ENCODE measurements at regions not wholly inside any gene's neighbourhood (a gene's known extent, or its start where the extent isn't known, plus 50 kb on each side); places are given as distances from the start of the nearest gene placed in this dataset.

- FAIRE-seq = no peak
Observed at GRCh38 chr3:182702216-182702615, 91.1 kb upstream of the ATP11B start.

GRCh38 chr3:182703233-182703632, 90.1 kb upstream of the ATP11B start:
- no peak for FAIRE-seq

- no peak for FAIRE-seq
Observed at GRCh38 chr3:182704926-182705325, 88.4 kb upstream of the ATP11B start.

DNA sequence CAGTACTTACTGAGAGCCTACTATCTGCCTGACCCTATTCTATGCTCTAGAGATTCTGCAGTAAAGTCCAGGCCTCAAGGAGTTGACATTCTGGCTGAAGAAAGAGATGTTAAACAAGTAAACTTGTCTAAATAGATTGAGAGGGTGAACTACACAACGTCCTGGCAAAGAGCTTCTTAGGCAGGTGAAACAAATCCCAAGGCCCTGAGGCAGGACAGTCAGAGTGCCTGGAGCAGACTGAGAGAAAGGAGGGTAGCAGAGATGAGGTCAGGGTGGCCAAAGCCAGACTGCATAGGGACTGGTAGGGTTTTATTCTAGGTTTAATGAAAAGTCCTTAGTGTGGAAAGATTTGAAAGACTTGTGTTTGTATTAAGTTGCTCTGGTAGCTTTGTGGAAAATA, 84.5 kb upstream of the ATP11B start:
- FAIRE-seq = no peak

DNA sequence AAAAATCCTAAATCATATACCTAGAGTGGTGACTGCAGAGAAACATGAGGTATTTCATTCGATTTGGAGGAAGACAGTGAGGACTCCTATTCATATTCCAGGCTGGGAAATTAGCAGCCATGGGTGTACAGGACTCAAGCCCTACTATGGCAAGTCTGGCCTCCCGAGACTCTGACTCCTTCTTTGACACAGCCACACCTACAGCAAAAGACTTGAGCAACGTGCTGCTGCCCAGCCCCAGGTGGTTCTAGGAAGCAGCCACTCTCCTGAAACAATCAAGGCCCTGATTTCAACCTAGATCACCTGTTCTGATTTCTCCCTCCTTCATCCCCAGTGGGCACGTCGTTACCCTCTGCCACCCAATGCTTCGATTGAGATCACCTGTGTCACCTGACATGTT, 84.0 kb upstream of the ATP11B start:
- FAIRE-seq = no peak

DNA sequence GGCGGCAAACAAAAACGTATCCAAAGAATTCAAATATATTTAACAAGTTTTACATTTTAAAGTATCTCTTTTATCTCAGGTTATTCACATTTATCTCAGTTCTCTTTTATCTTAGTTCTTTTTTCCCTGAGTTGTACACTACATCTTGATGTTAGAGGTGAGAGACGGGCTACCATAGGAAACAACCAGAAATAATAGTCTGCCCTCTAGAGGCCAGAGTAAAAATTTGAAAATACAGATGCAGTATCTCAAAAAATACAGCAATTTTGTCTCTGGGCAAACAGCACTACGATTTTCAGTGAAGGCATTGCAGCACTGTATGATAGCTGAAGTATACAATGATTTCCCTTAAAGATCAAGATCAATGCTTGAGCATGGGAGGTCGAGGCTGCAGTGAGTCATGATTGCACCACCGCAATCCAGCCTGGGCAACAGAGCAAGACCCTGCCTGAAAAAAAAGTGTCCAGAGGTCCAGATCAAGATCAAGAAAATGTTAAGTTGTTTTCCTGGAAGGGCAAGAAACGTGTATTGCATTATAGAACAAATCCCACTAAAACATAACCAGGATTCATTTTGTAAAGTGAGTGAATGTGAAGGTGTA, 82.6 kb upstream of the ATP11B start:
- peak; percentile 45 for FAIRE-seq

DNA sequence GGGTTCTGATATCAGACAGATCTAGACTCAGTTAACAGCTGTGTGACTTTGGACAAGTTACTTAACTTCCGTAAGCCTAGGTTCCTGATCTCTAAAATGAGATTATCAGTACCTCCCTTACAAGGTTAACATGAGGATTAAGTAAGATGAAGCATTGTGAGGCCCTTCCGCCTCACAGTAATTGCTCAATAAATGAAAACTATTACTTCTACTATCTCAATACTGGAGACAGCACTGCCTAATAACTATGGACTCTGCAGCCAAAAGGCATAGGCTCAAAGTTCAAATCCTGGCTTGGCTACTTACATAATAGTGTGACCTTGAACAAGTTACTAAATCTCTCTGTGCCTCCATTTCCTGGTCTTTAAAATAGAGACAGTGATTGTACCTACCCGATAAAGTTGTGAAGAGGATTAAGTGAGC, 82.0 kb upstream of the ATP11B start:
- no peak for FAIRE-seq

DNA sequence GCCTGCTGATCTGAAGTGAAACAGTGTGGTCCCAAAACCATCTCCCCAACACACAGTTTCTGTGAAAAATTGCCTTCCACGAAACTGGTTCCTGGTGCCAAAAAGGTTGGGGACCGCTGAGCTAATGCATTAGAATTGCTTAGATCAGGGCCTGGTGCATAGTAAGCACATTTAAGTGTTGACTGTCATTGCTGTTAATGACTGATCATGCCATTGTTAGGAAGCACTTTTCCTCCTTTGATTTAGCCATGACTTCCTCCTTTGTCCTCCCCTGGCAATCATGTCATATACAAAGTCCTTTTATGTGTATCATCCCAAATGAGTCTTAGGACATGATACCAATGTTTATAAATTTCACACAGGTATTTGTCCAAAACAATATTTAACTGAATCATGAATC, 81.5 kb upstream of the ATP11B start:
- no peak for FAIRE-seq

- no peak for FAIRE-seq
Observed at GRCh38 chr3:182713111-182713510, 80.2 kb upstream of the ATP11B start.

- no peak for FAIRE-seq
Observed at GRCh38 chr3:182713743-182714517, 79.4 kb upstream of the ATP11B start.

DNA sequence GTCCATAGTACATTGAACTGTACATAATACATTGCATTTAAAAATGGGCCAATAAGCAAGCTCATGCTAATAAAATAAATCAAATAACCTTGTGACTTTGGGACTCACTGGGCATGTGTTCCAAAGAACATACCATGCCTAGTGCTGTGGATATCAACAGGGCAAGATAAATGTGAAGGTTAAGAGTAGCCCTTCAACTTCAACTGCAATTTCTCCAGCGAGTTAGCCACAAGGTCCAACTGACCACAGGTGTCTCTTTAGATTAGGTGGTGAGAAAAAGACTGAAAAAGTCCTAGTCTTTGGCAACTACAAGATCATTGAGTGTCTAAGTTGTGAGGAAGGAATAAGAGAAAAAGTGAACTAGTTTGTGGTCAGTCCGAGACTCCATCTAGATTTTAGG, 78.3 kb upstream of the ATP11B start:
- FAIRE-seq = no peak

- no peak for FAIRE-seq
Observed at GRCh38 chr3:182716114-182716688, 77.1 kb upstream of the ATP11B start.

- FAIRE-seq = no peak
Observed at GRCh38 chr3:182717216-182717615, 76.1 kb upstream of the ATP11B start.

DNA sequence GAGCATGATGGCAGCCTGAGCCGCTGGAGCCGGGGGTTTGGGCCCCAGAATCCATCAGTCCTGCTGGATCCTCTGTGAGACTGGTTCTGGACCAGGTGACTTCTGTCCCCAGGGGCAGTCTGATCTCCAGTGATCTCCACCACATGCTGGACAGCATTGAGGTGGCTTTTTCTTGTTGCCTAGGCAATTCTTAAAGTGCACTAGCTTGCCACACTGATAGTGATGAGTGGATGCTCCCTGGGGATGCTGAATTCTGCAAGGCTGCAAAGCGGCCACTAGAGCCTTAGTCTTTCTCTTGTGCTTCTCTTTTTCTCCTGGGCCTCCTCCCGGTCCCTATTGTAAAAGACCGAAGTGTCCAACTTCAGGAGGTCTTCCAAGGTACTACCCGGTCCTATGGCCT, 70.4 kb upstream of the ATP11B start:
- no peak for FAIRE-seq

GRCh38 chr3:182723596-182723995, 69.7 kb upstream of the ATP11B start:
- FAIRE-seq = no peak

GRCh38 chr3:182725372-182726251, 67.7 kb upstream of the ATP11B start:
- no peak for FAIRE-seq

GRCh38 chr3:182726258-182727142, 66.8 kb upstream of the ATP11B start:
- no peak for FAIRE-seq

DNA sequence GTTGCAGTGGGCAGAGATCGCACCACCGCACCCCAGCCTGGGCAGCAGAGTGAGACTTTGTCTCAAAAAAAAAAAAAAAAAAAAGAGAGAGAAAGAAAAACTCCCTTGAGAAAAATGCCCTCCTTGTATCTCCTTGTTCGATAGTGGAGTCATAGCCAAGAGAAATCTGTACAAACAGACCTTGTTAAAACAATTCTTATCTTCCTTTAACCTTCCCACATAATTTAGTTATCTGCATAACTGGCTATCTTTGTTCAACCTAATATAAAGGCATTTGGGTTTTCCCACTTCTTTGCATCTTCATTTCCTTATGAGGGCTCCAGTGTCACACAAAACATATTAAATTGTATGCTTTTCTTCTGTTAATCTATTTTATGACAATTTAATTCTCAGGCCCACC, 65.1 kb upstream of the ATP11B start:
- no peak for FAIRE-seq

GRCh38 chr3:182729903-182730674, 63.2 kb upstream of the ATP11B start:
- no peak for FAIRE-seq

DNA sequence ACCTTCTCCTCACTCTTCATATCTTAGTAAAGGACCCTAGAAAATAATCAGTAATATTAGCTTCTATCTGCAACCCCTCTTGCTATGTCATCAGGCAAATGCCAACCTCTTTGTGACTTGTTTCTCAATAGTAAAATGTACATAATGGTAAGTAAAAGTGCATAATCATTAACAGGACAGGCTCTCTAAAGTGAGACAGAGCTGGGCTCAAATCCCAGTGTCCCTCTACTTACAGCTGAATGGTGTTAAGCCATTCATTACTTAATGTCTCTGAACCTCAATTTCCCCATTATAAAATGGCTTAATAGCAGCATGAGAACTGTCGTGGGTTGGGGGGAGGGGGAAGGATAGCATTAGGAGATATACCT, 62.6 kb upstream of the ATP11B start:
- FAIRE-seq = no peak

DNA sequence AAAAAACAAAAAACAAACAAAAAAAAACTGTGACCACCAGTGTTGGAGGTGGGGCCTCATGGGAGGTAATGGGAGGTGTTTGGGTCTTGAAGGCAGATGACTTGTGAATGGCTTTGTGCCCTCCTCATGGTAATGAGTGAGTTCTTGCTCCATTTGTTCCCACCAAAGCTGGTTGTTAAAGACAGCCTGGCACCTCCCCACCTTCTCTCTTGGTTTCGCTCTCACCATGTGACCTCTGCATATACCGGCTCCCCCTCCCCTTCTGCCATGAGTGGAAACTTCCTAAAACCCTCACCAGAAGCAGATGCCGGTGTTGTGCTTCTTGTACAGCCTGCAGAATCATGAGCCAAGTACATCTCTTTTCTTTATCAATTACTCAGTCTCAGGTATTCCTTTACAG, 61.5 kb upstream of the ATP11B start:
- FAIRE-seq = no peak
